ENCODE measurements at regions not wholly inside any gene's neighbourhood (a gene's known extent, or its start where the extent isn't known, plus 50 kb on each side); places are given as distances from the start of the nearest gene placed in this dataset.
"Not testable (repeated sequence)": the region's sequence is repeated elsewhere in the genome, so short reads cannot be mapped to it uniquely, and the experiment has no call there.

DNA sequence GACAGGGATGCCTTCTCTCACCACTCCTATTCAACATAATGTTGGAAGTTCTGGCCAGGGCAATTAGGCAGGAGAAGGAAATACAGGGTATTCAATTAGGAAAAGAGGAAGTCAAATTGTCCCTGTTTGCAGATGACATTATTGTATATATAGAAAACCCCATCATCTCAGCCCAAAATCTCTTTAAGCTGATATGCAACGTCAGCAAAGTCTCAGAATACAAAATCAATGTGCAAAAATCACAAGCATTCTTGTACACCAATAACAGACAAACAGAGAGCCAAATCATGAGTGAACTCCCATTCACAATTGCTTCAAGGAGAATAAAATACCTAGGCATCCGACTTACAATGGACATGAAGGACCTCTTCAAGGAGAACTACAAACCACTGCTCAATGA, 258.1 kb upstream of the SAMSN1 start:
- TF ChIP-seq EZH2 (IDR thresholded peaks at IDR 0.05); POLR2AphosphoS5 (IDR thresholded peaks at IDR 0.05; ENCODE audit: borderline replicate concordance, low read depth, low read length): not testable (repeated sequence)
